PC-9 (cell line): ENCODE measurements at regions not wholly inside any gene's neighbourhood (a gene's known extent, or its start where the extent isn't known, plus 50 kb on each side); places are given as distances from the start of the nearest gene placed in this dataset.

Source experiments
- BruUV-seq: library from RNA; stranded (reverse); fragments of 400-500 nt; replicated peaks from 2 replicates; lab custom pipeline; 2021; lab: Mats Ljungman, UMichigan
- CTCF ChIA-PET: fragments of 300-600 bp; sonication (Branson Sonifier 250); formaldehyde crosslinking; loops from one replicate; lab custom pipeline; 2022; ENCODE audit warnings: antibody characterized with exemption; lab: Charles Lee
- POLR2A ChIA-PET: fragments of 300-600 bp; sonication (Branson Sonifier 250); formaldehyde crosslinking; loops from one replicate; lab custom pipeline; 2022; ENCODE audit warnings: antibody characterized with exemption; ENCODE audit not compliant: unreplicated experiment; lab: Charles Lee
- DNase-seq, 2 experiments: peaks; one replicate each; pipeline versions ENCODE4 v3.0.0 to v3.0.0-alpha.2; 2015 to 2022; ENCODE audit warnings: mixed read lengths in 1 of 2
- H2AFZ ChIP-seq: fragments of 200-600 bp; sonication (generic); 2 replicates; pipeline ENCODE4 v1.8.1; 2017; ENCODE audit warnings: antibody characterized with exemption
- H3F3A ChIP-seq: fragments of 200-600 bp; sonication (generic); 2 replicates; pipeline ENCODE4 v1.8.1; 2017; ENCODE audit warnings: antibody characterized with exemption, mild to moderate bottlenecking, low read depth; ENCODE audit not compliant: insufficient read depth
- H3K27ac ChIP-seq: fragments of 200-600 bp; sonication (generic); 2 replicates; pipeline ENCODE4 v1.6.1; 2016; ENCODE audit warnings: mixed run types
- H3K27me3 ChIP-seq: fragments of 200-600 bp; sonication (generic); 2 replicates; pipeline ENCODE4 v1.6.1; 2016; ENCODE audit warnings: low read depth, mixed run types; ENCODE audit not compliant: insufficient read depth
- H3K36me3 ChIP-seq: fragments of 200-600 bp; sonication (generic); 2 replicates; pipeline ENCODE4 v1.6.1; 2016; ENCODE audit warnings: low read depth, mixed run types
- H3K4me1 ChIP-seq: fragments of 200-600 bp; sonication (generic); replicated peaks from 2 replicates; pipeline ENCODE4 v1.6.1; 2016; ENCODE audit warnings: mixed run types; ENCODE audit not compliant: insufficient read depth
- H3K4me2 ChIP-seq: fragments of 200-600 bp; sonication (generic); 2 replicates; pipeline ENCODE4 v1.6.1; 2017; ENCODE audit warnings: mixed run types
- H3K4me3 ChIP-seq: fragments of 200-600 bp; sonication (generic); 2 replicates; pipeline ENCODE4 v1.6.1; 2016; ENCODE audit warnings: mixed run types
- H3K79me2 ChIP-seq: fragments of 200-600 bp; sonication (generic); 2 replicates; pipeline ENCODE4 v1.6.1; 2017; ENCODE audit warnings: low read depth, mixed run types
- H3K9me2 ChIP-seq: fragments of 200-600 bp; sonication (generic); 2 replicates; pipeline ENCODE4 v1.8.1; 2017; ENCODE audit warnings: mild to moderate bottlenecking; ENCODE audit not compliant: insufficient read depth
- H3K9me3 ChIP-seq: fragments of 200-600 bp; sonication (generic); 2 replicates; pipeline ENCODE4 v1.8.1; 2016; ENCODE audit warnings: low read depth; ENCODE audit not compliant: insufficient read depth
- H4K20me1 ChIP-seq: fragments of 200-600 bp; sonication (generic); 2 replicates; pipeline ENCODE4 v1.8.1; 2017; ENCODE audit not compliant: insufficient read depth
- EZH2 ChIP-seq: fragments of 200-600 bp; sonication (generic); IDR thresholded peaks from 2 replicates; pipeline ENCODE4 v1.8.0; 2017; ENCODE audit warnings: antibody characterized with exemption, low read depth
- intact Hi-C: fragments of 100-400 bp; cut with micrococcal nuclease; formaldehyde crosslinking; loops from one replicate; pipeline ENCODE4 v1.10.0; 2022; ENCODE audit not compliant: unreplicated experiment
- TF ChIP-seq, protein P1 (sequence below): fragments of 200-600 bp; sonication (generic); conservative IDR thresholded peaks from 2 replicates; pipeline ENCODE4 v1.6.1; 2017; ENCODE audit warnings: mixed run types, antibody characterized with exemption, mild to moderate bottlenecking, moderate library complexity

DNA sequence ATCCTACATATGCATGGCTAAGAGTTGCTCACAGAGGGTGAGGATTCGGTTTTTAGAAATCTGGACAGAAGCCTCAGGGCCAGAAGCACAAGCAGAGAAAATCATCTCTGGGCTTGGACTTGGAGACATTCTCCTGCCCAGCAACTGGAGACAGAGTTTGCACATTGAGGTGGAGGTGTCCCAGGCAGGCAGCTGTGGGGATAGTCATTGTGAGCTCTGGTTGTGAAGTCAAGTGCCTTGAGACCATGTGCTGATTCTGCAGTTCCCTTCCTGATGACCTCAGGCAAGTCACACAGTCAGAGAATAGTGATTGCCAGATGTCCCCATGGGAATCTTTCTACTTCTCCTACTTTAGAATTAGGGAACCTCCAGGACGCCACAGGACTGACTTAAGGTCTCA, 108.4 kb upstream of the LDAH start:
- Histone ChIP-seq H3K36me3 (no peaks in the 10 kb centered on the region), H3F3A (no peaks in the 10 kb centered on the region), H4K20me1 (no peaks in the 10 kb centered on the region), H3K4me1 (no peaks in the 10 kb centered on the region), H3K27me3 (peaks cover 20% of the 10 kb centered on the region), H3K4me3 (no peak overlapping the region), H3K4me2 (no peak overlapping the region), H3K27ac (no peak overlapping the region), H2AFZ (no peak overlapping the region), H3K9me2 (no peaks in the 10 kb centered on the region), H3K79me2 (no peaks in the 10 kb centered on the region), H3K9me3 (no peaks in the 10 kb centered on the region)
- no TSS peak for BruUV-seq
- DNase-seq = peak in 1 of 2 experiments; percentile 5
- intact Hi-C loops = no loop called here
- ChIA-PET POLR2A (no interaction called here), CTCF (no interaction called here)
- TF ChIP-seq EZH2 = no peak
- TF ChIP-seq, protein P1, sequence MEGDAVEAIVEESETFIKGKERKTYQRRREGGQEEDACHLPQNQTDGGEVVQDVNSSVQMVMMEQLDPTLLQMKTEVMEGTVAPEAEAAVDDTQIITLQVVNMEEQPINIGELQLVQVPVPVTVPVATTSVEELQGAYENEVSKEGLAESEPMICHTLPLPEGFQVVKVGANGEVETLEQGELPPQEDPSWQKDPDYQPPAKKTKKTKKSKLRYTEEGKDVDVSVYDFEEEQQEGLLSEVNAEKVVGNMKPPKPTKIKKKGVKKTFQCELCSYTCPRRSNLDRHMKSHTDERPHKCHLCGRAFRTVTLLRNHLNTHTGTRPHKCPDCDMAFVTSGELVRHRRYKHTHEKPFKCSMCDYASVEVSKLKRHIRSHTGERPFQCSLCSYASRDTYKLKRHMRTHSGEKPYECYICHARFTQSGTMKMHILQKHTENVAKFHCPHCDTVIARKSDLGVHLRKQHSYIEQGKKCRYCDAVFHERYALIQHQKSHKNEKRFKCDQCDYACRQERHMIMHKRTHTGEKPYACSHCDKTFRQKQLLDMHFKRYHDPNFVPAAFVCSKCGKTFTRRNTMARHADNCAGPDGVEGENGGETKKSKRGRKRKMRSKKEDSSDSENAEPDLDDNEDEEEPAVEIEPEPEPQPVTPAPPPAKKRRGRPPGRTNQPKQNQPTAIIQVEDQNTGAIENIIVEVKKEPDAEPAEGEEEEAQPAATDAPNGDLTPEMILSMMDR = no peak

DNA sequence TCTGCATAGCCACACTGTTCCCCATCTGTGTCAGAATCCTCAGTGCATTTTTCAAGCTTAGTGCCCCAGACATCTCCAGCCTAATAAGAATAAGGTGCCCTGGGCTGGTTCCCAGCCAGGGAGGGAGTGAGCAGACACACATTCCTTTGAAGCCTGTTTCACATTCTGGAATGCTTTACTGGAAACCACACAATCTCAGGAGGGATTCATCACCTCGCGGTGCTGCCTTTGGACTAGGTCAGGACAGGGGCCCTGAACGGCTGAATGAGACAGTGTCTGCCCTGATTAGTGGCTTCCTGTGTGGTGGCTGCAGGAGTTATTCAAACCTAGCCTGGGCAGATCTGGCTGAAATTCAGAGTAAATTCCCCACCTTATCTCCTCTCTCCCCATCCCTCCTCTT, 108.0 kb upstream of the LDAH start:
- no peaks in the 10 kb centered on the region for H3K79me2 ChIP-seq
- no peak overlapping the region for H3K4me2 ChIP-seq
- CTCF ChIA-PET = no interaction called here
- H3K36me3 ChIP-seq = no peaks in the 10 kb centered on the region
- no peak overlapping the region for H3K27ac ChIP-seq
- no peaks in the 10 kb centered on the region for H3F3A ChIP-seq
- H4K20me1 ChIP-seq = no peaks in the 10 kb centered on the region
- POLR2A ChIA-PET = no interaction called here
- no peaks in the 10 kb centered on the region for H3K9me2 ChIP-seq
- TF ChIP-seq, protein P1 = no peak
- TF ChIP-seq EZH2 = no peak
- H3K4me3 ChIP-seq = no peak overlapping the region
- no TSS peak for BruUV-seq
- no peaks in the 10 kb centered on the region for H3K9me3 ChIP-seq
- intact Hi-C loops = no loop called here
- H2AFZ ChIP-seq = no peak overlapping the region
- no peaks in the 10 kb centered on the region for H3K4me1 ChIP-seq
- peaks cover 21% of the 10 kb centered on the region for H3K27me3 ChIP-seq
- peak in 1 of 2 experiments; percentile 28 for DNase-seq

DNA sequence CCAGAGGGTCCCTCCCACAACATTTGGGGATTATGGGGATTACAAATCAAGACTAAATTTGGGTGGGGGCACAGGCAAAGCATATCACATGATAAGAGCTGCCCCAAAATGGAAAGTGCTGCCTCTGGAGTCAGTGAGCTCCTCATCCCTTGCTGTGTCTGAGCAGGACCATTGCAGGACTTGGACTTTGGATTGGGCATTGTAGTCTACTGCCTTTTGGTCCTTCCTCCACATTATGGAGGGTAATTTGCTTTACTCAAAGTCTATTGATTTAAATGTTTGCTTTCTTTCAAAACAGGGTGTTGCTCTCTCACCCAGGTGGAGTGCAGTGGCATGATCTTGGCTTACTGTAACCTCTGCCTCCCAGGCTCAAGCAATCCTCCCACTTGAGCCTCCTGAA, 106.8 kb upstream of the LDAH start:
- Histone ChIP-seq H2AFZ (no peak overlapping the region), H3F3A (no peaks in the 10 kb centered on the region), H3K79me2 (no peaks in the 10 kb centered on the region), H3K4me2 (no peak overlapping the region), H3K27me3 (peaks cover 12% of the 10 kb centered on the region), H4K20me1 (no peaks in the 10 kb centered on the region), H3K4me1 (no peaks in the 10 kb centered on the region), H3K4me3 (no peak overlapping the region), H3K9me2 (no peaks in the 10 kb centered on the region), H3K9me3 (no peaks in the 10 kb centered on the region), H3K27ac (no peak overlapping the region), H3K36me3 (no peaks in the 10 kb centered on the region)
- POLR2A ChIA-PET = no interaction called here
- CTCF ChIA-PET = no interaction called here
- intact Hi-C loops = no loop called here
- TF ChIP-seq, protein P1 = no peak
- no peak for TF ChIP-seq EZH2
- BruUV-seq = no TSS peak
- DNase-seq = no peak
